GM19351 (cell line): ENCODE measurements at regions not wholly inside any gene's neighbourhood (a gene's known extent, or its start where the extent isn't known, plus 50 kb on each side); places are given as distances from the start of the nearest gene placed in this dataset.

Source experiments
- ATAC-seq: cut with Tn5 transposase; IDR thresholded peaks from one replicate; pipeline ENCODE4 v1.9.1; 2021; ENCODE audit warnings: mild to moderate bottlenecking, moderate library complexity; ENCODE audit not compliant: unreplicated experiment

DNA sequence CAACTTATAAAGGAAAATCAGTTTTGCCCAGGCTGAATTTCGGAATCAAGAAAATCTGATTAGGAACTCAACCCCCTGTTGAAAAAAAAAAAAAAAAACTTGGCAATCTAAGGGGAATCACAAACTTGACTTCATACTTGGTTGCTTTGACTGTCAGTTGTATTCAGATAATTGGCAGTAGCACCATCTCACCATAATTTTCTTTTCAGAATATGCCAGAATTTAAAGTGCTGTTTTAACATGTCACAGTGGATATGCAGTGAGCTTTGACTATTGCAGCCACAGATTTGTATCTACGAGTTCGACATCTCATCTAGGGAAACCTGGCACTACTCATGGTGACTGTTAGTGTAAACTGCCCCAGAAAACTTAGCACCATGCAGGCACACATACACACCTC lies 761.4 kb upstream of the KLHL29 start:
- no peak for ATAC-seq

DNA sequence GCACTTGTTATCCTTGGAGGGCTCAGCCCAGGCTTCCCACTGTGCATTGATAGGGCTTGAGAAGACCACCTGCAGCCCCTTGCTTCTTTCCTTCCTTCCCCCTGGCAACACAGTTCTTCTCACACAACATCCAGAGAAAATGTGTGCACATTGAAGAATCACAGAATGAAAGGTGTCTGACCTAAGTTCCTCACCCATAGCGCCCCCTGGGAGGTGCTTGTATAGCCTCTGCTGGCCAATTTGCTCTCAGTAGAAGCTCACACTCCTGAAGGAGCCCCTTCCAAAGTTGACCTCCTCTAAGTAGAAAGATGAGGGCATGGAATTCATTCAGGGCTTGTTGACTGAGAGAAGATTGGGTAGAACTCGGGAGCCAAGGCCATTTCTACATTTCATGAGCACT lies 758.4 kb upstream of the KLHL29 start:
- no peak for ATAC-seq

DNA sequence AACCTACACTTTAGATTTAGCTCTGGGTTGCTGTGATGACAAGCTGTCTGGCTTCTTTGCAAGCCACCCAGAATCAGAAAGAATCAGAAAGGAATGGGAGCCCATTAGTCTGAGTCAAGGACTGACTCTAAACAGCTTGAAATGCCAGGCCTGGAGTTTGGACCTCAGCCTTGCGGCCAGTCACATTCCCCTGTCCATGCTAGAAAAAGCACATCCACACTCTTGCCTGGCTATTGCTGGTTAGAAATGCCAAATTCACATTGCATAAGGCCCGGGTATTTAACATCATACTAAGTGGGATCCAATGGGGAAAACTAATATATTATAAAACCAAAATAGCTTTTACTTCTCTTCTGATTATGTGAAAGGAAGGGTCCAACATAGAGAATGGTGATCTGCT lies 756.8 kb upstream of the KLHL29 start:
- ATAC-seq: no peak

DNA sequence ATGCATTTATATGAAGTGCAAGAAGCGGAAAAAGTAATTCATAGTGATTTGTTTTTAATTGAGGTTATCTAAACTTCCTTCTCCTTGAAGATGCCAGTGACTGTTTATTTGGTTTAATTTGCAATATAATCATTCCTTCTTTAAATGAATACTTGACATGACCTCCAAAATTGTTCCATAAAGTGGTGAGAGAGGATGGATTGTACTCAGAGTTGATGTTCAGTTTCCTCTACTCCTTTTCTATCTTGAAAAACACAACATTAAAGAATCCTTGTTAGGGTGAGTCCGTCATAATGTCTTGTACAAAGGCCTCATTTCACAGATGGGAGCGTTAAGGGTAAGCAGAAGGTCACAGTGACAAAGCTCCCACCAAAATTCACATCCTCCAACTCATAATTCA lies 756.1 kb upstream of the KLHL29 start:
- ATAC-seq: no peak

DNA sequence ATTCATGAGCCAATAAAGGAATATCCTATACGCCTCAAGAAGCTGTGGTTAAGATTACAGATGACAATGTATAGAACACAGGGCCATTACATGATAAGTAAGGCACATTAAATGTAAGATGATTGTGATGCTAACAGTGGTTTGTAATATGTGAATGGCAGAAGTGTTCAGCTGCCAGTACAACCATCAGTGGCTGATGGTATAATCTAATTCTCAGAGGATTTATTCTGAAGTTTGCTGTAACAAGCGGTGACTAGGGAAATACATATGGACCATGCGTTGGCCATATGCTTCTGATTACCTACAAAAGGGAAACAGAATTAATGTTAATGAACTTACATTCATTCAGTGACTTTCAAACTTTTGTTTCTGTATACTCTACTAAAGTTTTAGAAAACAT lies 750.8 kb upstream of the KLHL29 start:
- ATAC-seq: no peak

DNA sequence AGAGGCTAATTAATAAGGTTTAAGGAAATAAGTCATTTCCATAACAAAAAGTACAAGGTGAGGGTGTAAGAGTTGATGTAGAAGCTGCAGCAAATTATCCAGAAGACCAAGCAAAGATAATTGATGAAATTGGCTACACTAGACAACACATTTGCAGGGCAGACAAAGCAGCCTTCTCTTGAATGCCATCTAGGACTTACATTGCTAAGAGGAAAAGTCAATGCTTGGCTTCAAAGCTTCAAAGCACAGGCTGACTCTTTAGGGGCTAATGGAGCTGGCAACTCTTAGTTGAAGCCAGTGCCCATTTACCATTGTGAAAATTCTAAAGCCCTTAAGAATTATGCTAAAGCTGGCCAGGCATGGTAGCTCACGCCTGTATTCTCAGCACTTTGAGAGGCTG lies 728.6 kb upstream of the KLHL29 start:
- no peak for ATAC-seq

DNA sequence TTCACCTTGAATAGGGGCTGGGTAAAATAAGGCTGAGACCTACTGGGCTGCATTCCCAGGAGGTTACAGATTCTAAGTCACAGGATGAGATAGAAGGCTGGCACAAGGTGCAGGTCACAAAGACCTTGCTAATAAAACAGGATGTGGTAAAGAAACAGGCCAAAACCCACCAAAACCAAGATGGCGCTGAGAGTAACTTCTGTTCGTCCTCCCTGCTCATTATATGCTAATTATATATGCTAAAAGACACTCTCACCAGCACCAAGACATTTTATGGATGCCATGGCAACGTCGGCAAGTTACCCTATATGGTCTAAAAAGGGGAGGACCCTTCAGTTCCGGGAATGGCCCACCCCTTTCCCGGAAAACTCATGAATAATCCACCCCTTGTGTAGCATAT lies 711.5 kb upstream of the KLHL29 start:
- ATAC-seq: no peak

DNA sequence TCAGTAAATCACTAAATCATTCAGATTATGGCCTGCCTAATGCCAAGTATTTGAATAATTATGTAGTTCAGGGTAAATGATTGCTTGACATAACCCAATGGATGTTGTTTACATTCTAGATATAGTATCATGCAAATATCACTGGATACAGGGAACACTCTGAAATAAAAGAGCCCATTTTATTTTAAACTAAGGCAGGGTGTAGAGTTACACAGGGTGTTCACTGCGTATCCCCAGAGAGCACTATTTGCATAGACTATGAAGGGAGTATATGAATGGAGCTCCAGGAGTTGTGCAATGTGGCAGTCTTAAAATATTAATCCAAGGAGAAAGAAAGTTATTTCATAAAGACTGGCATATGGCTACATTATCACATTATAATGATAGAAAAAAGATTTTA lies 701.1 kb upstream of the KLHL29 start:
- ATAC-seq: no peak

DNA sequence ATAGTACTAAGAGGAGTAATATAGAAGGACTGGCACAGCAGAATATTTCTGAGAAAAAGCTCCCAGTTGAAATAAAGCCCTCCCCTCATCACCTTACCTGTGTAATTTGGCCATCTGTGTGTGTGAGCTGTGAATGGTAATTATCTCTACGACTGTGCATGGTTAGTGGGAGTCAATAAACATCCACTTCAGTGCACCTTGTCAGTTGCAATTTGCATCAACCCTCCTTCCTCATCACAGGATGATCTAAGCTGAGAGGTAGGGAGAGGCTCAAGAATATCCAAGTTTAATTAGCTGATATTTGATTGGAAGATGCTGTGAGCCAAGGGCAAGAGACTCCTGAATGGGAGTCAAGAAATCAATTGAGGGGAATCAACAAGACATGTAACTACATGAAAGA lies 694.9 kb upstream of the KLHL29 start:
- ATAC-seq: no peak

DNA sequence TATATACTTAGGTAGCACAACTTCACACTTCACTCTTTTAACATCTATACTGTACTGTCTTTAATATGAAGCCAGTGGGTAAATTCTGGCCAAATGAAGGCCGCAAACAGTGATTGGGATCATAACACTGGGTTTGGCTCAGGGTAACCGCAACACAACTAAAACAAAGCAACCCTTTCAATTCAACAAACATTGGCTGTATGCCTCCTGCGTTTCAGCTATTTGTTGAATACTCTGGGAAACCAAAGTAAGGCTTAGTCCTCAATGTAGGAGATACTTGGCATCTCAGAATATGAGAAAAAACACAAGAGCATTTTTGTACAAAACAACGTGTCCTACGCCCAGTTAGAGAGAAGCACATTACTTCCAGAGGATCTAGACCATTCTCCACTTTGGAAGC lies 693.3 kb upstream of the KLHL29 start:
- no peak for ATAC-seq

DNA sequence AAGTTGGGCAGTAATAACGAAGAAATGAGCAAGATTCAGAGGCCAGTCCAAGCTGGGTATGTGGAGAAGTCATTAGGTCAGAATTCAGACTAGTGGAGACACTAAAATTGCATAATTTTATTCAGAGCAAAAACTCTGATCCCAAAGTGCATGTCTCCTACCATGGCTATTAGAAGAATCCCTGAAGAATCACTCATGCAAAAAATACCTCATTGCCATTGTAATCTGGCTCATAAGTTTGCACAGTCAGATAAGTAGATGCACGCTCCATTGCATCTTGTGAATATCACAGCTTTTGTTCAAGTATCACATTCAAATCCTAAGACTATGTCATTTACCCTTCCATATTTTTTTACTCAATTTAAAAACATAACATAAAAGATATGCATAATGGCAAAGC lies 692.2 kb upstream of the KLHL29 start:
- ATAC-seq: no peak

DNA sequence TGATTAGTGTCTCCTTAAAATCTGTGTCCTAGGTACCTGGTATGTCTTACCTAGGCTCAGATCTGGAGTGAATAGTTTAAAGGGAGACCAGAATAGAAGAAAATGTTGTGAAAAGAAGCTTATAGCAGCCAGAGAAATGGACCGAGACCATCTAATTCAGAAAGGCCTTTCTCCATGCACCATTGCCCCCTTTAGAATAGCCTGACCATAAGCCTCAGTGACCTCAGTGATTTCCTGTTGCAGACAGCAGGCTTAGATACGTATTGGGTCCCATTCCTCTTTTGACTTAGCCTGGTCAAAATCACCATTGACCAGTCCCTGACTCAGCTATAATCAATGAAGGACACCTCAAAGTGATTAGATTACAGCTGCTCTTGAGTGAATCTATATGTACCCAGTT lies 690.7 kb upstream of the KLHL29 start:
- ATAC-seq: no peak

DNA sequence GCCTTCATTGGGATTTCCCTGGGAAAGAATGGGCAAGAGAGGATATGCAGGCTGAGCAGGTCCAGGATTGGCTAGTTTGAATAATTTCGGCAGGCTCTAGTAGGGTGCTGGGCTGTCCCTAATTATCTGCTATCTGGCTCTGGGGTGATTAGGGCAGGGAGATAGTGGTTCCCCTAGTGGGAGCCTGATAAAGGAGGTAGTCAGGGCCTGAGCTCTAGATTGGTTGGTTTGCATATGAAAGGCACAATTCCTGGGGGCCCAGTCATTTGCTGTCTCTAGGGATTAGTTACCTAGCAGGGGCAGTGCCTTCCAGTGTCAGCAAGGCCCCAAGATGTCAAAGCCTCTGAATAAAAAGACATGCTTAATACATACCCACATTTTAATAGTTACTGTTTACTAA lies 690.1 kb upstream of the KLHL29 start:
- ATAC-seq: no peak

DNA sequence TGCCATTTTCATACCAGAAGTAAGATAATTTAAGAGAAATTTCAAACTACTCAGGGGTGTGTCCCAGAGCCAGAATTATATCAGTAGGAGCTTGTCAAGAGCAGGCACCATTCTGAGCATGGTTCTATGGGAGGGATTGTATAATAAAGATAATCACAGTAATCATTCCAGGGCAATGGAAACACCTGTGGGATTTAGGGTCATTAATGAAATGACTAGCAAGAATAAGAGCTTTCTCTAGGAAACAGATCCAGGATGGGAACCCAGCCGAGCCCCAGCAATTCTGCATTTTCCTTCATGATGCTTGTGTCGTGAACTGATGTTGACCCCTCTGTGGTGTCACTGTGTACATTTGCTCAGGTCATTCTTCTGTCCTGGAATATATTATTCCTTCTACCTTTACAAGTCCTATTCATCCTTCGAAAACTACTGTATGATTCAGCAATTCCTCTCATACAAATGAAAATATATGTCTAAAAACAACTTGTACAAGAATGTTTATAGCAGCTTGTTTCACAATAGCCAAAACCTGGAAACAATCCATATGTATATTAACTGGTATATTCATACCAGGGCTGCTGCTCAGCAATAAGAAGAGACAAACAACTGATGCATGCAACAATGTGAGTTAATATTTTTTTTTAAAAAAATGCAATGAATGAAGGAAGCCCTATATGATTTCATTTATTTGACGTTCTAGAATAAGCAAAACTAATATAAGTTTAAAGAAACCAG lies 687.8 kb upstream of the KLHL29 start:
- no peak for ATAC-seq

DNA sequence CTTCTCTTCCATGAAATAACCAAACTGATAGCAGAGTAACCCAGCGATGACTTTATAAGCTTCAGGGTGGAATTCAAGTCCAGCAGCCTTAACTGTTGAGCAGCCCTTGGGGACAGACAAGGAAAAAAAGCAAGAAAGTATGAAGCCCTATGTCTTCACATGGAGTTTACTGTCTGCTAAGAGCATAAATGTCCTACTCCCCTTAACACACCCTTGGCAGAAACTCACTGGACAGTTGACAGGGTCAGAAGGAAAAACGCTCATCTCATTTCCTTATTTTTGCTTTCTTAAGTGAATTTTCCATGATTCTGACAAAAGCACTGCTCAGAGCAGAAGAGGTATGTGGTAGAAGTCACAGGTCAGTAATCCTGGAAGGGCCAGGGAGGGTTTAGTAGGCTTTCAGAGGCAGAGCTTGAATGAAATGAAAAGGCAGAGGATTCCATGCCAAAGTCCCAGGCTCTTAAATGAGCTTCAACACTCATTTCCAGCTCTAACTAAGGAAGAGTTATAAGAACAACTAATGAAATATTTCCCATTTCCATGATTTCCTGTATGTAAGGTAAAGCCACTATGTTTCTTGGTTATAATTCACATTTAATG lies 683.3 kb upstream of the KLHL29 start:
- ATAC-seq: no peak

DNA sequence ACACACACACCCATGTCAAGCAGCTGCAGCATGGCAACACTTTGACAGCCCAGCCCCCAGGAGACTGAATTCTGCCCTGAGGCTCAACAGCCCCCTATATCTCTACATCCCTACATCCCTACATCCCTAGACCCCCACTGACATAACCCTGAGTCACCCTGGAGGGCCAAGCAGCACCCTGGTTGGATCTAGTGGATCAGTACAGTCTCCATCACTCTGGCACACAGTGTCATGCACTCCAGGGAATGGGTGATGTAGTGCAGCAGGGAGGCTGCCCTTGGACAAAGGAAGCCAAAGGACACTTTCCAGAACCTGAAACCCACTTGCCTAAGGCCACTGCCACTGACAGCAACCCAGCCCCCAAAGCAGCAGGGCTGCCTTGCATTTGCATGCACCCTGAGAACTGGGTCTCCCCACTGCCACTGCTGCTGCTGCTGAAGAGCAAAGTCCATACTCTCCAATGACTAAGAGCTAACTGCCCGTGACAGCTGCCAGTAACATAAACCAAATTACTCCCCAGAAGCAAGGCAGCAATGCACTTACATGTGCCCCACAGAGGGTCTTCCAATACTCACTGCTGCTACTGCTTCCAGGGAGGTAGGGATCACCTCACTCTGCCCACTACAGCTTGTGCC lies 681.6 kb upstream of the KLHL29 start:
- ATAC-seq: no peak

DNA sequence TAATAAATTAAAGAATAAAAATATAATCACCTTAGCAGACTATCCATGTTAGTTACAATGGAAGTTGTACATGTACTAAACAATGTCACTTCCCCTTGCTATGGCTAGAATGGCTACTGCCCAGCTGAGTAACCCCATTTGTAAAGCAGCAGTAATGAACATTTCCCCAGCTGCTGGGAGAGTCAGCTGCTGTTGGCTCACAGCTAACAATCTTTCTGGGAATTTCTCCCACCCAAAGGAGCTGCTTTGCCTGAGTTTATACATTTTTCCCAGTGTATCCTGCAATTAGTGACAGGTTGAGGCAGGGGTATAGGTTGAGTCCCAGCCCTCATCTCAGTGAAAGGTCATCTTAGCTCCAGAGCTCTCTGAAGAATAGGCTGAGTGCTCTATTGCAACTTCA lies 665.6 kb upstream of the KLHL29 start:
- ATAC-seq: no peak

DNA sequence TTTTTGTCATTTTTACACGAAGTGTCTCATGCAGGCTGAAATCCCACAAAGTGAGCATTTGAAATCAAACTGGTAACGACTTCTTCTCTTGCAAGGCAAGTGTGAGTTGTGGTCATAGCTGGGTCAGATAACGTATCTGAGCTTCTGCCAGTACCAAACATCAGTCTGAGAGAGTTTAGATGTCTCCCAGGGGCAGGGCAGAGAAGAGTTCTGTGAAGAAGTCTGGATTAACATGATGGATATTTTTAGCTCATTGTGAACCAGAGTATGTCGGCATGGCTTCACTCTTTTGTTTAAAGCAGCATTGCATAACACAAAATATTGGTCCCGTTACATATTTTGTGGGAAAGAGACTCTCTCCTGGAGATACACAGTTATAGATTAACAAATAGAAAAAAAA lies 655.5 kb upstream of the KLHL29 start:
- ATAC-seq: no peak

DNA sequence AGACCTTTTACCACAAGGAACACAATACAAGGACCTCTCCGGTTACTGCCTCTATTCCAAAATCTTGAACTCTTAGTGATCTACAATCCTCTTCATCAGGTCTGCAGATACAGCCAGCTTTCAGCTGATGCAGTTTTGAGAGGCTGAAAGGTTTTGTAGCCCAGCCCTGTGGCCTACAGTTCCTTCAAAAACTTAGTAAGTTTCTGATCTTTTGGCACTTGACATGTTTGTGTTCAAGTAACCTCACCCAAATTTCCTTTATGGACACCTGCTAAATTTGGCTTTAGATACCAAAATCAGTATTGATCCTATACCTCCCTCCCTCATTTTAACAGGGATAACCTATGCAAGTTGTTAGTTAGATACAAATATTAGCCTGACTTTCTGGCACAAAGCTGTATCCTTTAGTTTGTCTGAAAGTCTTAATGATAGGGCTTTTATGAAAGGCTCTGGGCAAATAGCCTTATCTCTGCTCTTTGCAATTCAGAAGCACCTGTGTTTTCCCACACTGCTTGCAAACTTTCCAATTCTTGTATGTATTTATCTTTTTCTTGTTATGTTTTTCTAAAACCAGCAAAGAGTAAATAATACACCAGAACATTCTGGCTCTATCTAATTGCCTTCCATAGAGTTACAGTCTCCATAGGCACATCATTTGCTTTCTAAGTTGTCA lies 650.5 kb upstream of the KLHL29 start:
- no peak for ATAC-seq

DNA sequence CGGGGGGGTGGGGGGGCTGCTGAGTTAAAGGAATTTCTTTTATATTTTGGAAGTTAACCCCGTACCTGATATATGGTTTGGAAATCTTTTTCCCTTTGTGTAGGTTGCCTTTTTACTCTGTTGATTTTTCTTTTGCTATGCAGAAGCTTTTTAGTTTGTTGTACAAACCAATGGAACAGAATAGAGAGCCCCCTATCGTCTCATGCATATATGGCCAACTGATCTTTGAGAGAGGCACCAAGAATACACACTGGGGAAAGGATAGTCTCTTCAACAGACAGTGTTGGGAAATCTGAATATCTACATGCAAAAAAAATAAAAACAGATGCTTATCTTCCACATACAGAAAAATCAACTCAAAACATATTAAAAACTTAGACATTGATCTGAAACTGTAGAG lies 647.8 kb upstream of the KLHL29 start:
- no peak for ATAC-seq

DNA sequence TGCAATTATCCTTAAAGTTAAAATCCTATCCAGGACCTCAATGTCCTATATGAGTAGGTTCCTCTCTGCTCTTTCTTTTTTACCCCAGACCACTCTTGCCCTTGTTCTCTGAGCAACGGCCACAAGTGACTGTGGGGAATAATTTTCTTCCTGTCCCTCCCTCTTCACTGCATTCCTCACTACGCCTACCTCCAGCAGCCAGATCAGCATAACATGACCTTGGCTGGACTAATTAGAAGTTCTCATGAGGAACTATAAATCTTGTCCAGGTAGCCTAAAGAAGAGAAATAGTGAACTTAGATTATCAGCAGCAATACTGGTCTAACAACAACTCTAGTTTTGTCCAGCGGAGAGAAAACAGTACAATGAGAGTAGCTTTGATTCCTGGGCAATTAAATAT lies 643.8 kb upstream of the KLHL29 start:
- no peak for ATAC-seq

DNA sequence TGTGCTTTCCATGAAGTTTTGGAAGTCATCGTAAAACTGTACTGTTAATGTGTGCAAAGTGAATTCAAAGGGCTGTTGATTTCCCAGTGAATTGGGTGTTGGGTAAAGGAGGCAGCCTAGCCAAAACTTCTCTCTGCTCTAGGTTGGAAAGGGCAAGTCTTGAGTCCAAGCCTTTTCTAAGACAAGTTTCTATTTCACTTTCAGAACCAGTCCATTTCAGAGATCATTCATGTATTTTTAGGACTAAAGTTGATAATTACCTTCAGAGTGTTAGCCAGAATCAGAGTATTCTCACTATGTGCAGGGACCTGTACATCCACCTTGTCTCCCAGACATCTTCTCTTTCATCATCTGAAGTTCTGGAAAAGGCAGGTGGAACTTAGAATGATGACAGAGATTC lies 636.1 kb upstream of the KLHL29 start:
- ATAC-seq: no peak
